HepG2 (cell line): ENCODE measurements at regions not wholly inside any gene's neighbourhood (a gene's known extent, or its start where the extent isn't known, plus 50 kb on each side); places are given as distances from the start of the nearest gene placed in this dataset.

Experiments
- ATAC-seq: fragments of 200-7000 bp; cut with Tn5 transposase; 3 replicates; pipeline ENCODE4 v1.9.1; 2020; ENCODE audit warnings: mild to moderate bottlenecking, moderate library complexity
- BruUV-seq: library from RNA; stranded (reverse); fragments of 400-500 nt; replicated peaks from 2 replicates; lab custom pipeline; 2021; lab: Mats Ljungman, UMichigan
- CTCF ChIA-PET: fragments of 300-600 bp; formaldehyde crosslinking; extraction: SDS; loops from one replicate; lab custom pipeline; 2021; ENCODE audit warnings: low total read pairs, inconsistent platforms, low intra/inter-chr PET ratio; lab: Yijun Ruan, JAX
- POLR2A ChIA-PET: fragments of 350-600 bp; sonication (Branson Sonifier 250); formaldehyde crosslinking; loops from one replicate; lab custom pipeline; 2020; ENCODE audit warnings: antibody characterized with exemption, inconsistent platforms; lab: Yijun Ruan, JAX
- DNase-seq: peaks from one replicate; pipeline ENCODE4 v3.0.0-alpha.2; 2015; ENCODE audit warnings: low spot score
- FAIRE-seq: peaks from 3 replicates; lab custom pipeline; 2011; peaks lifted over from hg19 to GRCh38; lab: Jason Lieb, UNC
- H2AFZ ChIP-seq: one replicate; pipeline ENCODE4 v1.6.1; 2011; ENCODE audit warnings: low read length, inconsistent platforms
- H3K27ac ChIP-seq: fragments of 300-600 bp; 3 replicates; pipeline ENCODE4 v1.8.0; 2011; ENCODE audit warnings: mixed run types, mild to moderate bottlenecking, mixed read lengths, low read length, inconsistent platforms; ENCODE audit not compliant: insufficient read depth; ENCODE audit errors: extremely low read length
- H3K27me3 ChIP-seq, 2 experiments: fragments of 200-600 bp in 1 of 2; 2 replicates in 1 of 2; 3 replicates in 1 of 2; pipeline versions ENCODE4 v1.6.0 to v1.8.0; 2011; ENCODE audit warnings: low read length in 2 of 2, mild to moderate bottlenecking in 2 of 2, moderate library complexity in 2 of 2, inconsistent platforms in 1 of 2; ENCODE audit not compliant: insufficient read depth in 2 of 2, control insufficient read depth in 1 of 2
- H3K36me3 ChIP-seq, 2 experiments: fragments of 200-600 bp in 1 of 2; replicated peaks in 1 of 2; 2 replicates in 1 of 2; 3 replicates in 1 of 2; pipeline versions ENCODE4 v1.5.1 to v1.8.0; 2011; ENCODE audit warnings: low read length in 2 of 2, inconsistent platforms in 1 of 2; ENCODE audit not compliant: insufficient read depth in 2 of 2, control insufficient read depth in 1 of 2
- H3K4me1 ChIP-seq: 2 replicates; pipeline ENCODE4 v1.5.1; 2012; ENCODE audit warnings: low read length, inconsistent platforms; ENCODE audit not compliant: insufficient read depth
- H3K4me2 ChIP-seq: 2 replicates; pipeline ENCODE4 v1.6.0; 2011; ENCODE audit warnings: low read depth, low read length, inconsistent platforms
- H3K4me3 ChIP-seq, 3 experiments: fragments of 200-600 bp in 1 of 3; sonication (generic), shearing (Covaris generic) in 1 of 3; replicated peaks in 1 of 3; 2 replicates each; pipeline ENCODE4 v1.5.1; 2011 to 2016; ENCODE audit warnings: low read length in 3 of 3, inconsistent platforms in 2 of 3, low read depth in 2 of 3, mild to moderate bottlenecking in 2 of 3, control low read depth in 1 of 3, mixed read lengths in 1 of 3; ENCODE audit not compliant: insufficient read depth in 1 of 3
- H3K79me2 ChIP-seq: one replicate; pipeline ENCODE4 v1.6.1; 2011; ENCODE audit warnings: low read length, inconsistent platforms; ENCODE audit not compliant: insufficient read depth
- H3K9ac ChIP-seq: 2 replicates; pipeline ENCODE4 v1.6.0; 2011; ENCODE audit warnings: mild to moderate bottlenecking, low read depth, low read length, inconsistent platforms; ENCODE audit not compliant: insufficient read depth
- H3K9me3 ChIP-seq: 2 replicates; pipeline ENCODE4 v1.5.1; 2012; ENCODE audit warnings: mild to moderate bottlenecking, low read length
- H4K20me1 ChIP-seq: 2 replicates; pipeline ENCODE4 v1.6.0; 2011; ENCODE audit warnings: inconsistent platforms, mild to moderate bottlenecking, low read length, moderate library complexity; ENCODE audit not compliant: insufficient read depth
- KLF13 ChIP-seq: sonication (generic); formaldehyde crosslinking; IDR thresholded peaks from 2 replicates; pipeline ENCODE4 v1.4.0; 2020; ENCODE audit warnings: mild to moderate bottlenecking, missing genetic modification reagents
- MZF1 ChIP-seq: sonication (generic); formaldehyde crosslinking; IDR thresholded peaks from 2 replicates; pipeline ENCODE4 v1.8.1; 2023; ENCODE audit warnings: mild to moderate bottlenecking, missing genetic modification reagents, borderline replicate concordance
- ZC3H13 ChIP-seq: sonication (generic); formaldehyde crosslinking; IDR thresholded peaks from 2 replicates; pipeline ENCODE4 v1.8.1; 2023; ENCODE audit warnings: mild to moderate bottlenecking, missing genetic modification reagents, moderate library complexity
- ZFP41 ChIP-seq: sonication (generic); formaldehyde crosslinking; IDR thresholded peaks from 2 replicates; pipeline ENCODE4 v1.4.0; 2020; ENCODE audit warnings: mild to moderate bottlenecking, missing genetic modification reagents, borderline replicate concordance
- ZNF20 ChIP-seq: sonication (generic); formaldehyde crosslinking; IDR thresholded peaks from 2 replicates; pipeline ENCODE4 v1.4.0; 2020; ENCODE audit warnings: mild to moderate bottlenecking, moderate library complexity, missing genetic modification reagents
- ZNF747 ChIP-seq: sonication (generic); formaldehyde crosslinking; IDR thresholded peaks from 2 replicates; pipeline ENCODE4 v1.8.1; 2023; ENCODE audit warnings: missing genetic modification reagents, mild to moderate bottlenecking, borderline replicate concordance
- ZNF766 ChIP-seq: sonication (generic); formaldehyde crosslinking; IDR thresholded peaks from 2 replicates; pipeline ENCODE4 v1.5.0; 2020; ENCODE audit warnings: missing genetic modification reagents, borderline replicate concordance
- WGBS: methylation state at CpG from one replicate; pipeline ENCODE4 v1.1.6; 2017; ENCODE audit warnings: low lambda C conversion rate; 5-methylcytosine and 5-hydroxymethylcytosine counted together
- in situ Hi-C: cut with HindIII; loops from 2 replicates; pipeline ENCODE4 v1.10.0; 2017; ENCODE audit warnings: low pct_unique_long_range_greater_than_20kb; ENCODE audit not compliant: extremely low pct_ligation_motif_present
- intact Hi-C: fragments of 100-400 bp; cut with micrococcal nuclease; formaldehyde crosslinking; loops from one replicate; pipeline ENCODE4 v1.10.0; 2022; ENCODE audit not compliant: unreplicated experiment
- TF ChIP-seq, protein P1 (sequence below): sonication (generic); formaldehyde crosslinking; IDR thresholded peaks from 2 replicates; pipeline ENCODE4 v1.9.0; 2021; ENCODE audit warnings: missing genetic modification reagents, borderline replicate concordance
- TF ChIP-seq, protein P2 (sequence below), 2 experiments: IDR thresholded peaks; 2 replicates each; pipeline ENCODE4 v1.6.1; 2011 to 2012; ENCODE audit warnings: low read length in 2 of 2, borderline replicate concordance in 1 of 2, low read depth in 1 of 2, mild to moderate bottlenecking in 1 of 2, moderate library complexity in 1 of 2

DNA sequence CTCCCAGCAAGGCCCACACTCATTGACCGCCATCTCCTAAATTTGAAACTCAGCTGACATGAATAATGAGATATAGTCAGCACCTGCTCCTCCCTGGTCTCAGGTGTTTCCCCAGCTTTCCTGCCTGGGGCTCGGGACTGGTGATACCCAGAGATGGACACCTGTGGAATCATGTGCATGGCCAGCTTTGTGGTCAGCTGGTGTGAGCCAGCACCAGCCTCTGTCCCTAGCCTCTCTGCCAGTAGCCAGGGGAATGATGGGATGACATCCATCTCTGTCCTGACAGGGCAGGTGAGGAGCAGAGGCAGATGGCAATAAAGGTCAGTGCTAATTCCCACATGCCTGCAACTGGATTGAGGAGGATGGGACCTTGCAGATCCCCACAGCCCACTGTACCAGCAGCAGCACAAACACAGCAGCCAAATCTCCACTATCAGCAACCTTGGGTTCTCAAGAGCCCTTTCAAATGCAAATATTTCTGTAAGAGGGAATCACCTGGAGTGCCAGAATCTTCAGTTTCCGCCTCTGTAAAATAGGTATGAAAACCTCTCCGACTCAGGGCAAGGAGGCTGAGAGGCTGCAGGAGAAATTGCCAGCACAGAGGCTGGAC, 329.2 kb upstream of the ZMIZ1 start:
- no peak overlapping the region for H3K4me2 ChIP-seq
- intact Hi-C loops (no loop called here), in situ Hi-C loops (no loop called here)
- TF ChIP-seq ZC3H13 (CRISPR knock-in tag) (no peak), ZNF747 (CRISPR knock-in tag) (no peak), ZFP41 (CRISPR knock-in tag) (no peak), ZNF766 (CRISPR knock-in tag) (no peak), KLF13 (CRISPR knock-in tag) (no peak), MZF1 (CRISPR knock-in tag) (no peak), ZNF20 (no peak)
- TF ChIP-seq, protein P1, sequence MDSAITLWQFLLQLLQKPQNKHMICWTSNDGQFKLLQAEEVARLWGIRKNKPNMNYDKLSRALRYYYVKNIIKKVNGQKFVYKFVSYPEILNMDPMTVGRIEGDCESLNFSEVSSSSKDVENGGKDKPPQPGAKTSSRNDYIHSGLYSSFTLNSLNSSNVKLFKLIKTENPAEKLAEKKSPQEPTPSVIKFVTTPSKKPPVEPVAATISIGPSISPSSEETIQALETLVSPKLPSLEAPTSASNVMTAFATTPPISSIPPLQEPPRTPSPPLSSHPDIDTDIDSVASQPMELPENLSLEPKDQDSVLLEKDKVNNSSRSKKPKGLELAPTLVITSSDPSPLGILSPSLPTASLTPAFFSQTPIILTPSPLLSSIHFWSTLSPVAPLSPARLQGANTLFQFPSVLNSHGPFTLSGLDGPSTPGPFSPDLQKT (CRISPR knock-in tag): no peak
- TF ChIP-seq, protein P2, sequence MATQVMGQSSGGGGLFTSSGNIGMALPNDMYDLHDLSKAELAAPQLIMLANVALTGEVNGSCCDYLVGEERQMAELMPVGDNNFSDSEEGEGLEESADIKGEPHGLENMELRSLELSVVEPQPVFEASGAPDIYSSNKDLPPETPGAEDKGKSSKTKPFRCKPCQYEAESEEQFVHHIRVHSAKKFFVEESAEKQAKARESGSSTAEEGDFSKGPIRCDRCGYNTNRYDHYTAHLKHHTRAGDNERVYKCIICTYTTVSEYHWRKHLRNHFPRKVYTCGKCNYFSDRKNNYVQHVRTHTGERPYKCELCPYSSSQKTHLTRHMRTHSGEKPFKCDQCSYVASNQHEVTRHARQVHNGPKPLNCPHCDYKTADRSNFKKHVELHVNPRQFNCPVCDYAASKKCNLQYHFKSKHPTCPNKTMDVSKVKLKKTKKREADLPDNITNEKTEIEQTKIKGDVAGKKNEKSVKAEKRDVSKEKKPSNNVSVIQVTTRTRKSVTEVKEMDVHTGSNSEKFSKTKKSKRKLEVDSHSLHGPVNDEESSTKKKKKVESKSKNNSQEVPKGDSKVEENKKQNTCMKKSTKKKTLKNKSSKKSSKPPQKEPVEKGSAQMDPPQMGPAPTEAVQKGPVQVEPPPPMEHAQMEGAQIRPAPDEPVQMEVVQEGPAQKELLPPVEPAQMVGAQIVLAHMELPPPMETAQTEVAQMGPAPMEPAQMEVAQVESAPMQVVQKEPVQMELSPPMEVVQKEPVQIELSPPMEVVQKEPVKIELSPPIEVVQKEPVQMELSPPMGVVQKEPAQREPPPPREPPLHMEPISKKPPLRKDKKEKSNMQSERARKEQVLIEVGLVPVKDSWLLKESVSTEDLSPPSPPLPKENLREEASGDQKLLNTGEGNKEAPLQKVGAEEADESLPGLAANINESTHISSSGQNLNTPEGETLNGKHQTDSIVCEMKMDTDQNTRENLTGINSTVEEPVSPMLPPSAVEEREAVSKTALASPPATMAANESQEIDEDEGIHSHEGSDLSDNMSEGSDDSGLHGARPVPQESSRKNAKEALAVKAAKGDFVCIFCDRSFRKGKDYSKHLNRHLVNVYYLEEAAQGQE (IDR thresholded peaks at IDR 0.05; ENCODE audit: borderline replicate concordance in 1 of 2, low read depth in 1 of 2, low read length in 2 of 2): no peak
- no peaks in the 10 kb centered on the region for H4K20me1 ChIP-seq
- FAIRE-seq (no peak), DNase-seq (no peak), ATAC-seq (no peak)
- no peak overlapping the region for H2AFZ ChIP-seq
- POLR2A ChIA-PET: no interaction called here
- H3K27ac ChIP-seq: no peak overlapping the region
- H3K9ac ChIP-seq: no peak overlapping the region
- no peak overlapping the region for H3K4me3 ChIP-seq
- peaks cover 0 to 2% of the 10 kb centered on the region in 2 experiments; a peak in 2 of 5 replicates for H3K27me3 ChIP-seq
- H3K4me1 ChIP-seq: peaks cover 35% of the 10 kb centered on the region
- 70% methylated on average over 3 of the region's 4 CpGs for WGBS
- CTCF ChIA-PET: no interaction called here
- no peaks in the 10 kb centered on the region for H3K79me2 ChIP-seq
- no peaks in the 10 kb centered on the region for H3K9me3 ChIP-seq
- H3K36me3 ChIP-seq: no peaks in the 10 kb centered on the region
- no TSS peak for BruUV-seq
